GM20431 (cell line): ENCODE measurements at regions not wholly inside any gene's neighbourhood (a gene's known extent, or its start where the extent isn't known, plus 50 kb on each side); places are given as distances from the start of the nearest gene placed in this dataset.
"Not testable (repeated sequence)": the region's sequence is repeated elsewhere in the genome, so short reads cannot be mapped to it uniquely, and the experiment has no call there.

Experiments
- in situ Hi-C: fragments of 300-500 bp; cut with MseI, MboI; formaldehyde crosslinking; loops from one replicate; pipeline ENCODE4 v1.15.0; 2020; ENCODE audit warnings: low sequenced_read_pairs; ENCODE audit not compliant: unreplicated experiment

- in situ Hi-C loops = no loop called here
These were observed 320.6 kb upstream of the PTGER4 start for GRCh38 chr5:40359093-40359492.

GRCh38 chr5:40356248-40356647 lies 323.5 kb upstream of the PTGER4 start:
- in situ Hi-C loops = no loop called here

- in situ Hi-C loops = no loop called here
These were observed 323.9 kb upstream of the PTGER4 start for GRCh38 chr5:40355846-40356245.

- in situ Hi-C loops = no loop called here
These were observed 324.5 kb upstream of the PTGER4 start for GRCh38 chr5:40355181-40355580.

GRCh38 chr5:40354171-40354570 lies 325.5 kb upstream of the PTGER4 start:
- in situ Hi-C loops = no loop called here

- in situ Hi-C loops = no loop called here
These were observed 326.3 kb upstream of the PTGER4 start for GRCh38 chr5:40353442-40353841.

GRCh38 chr5:40347981-40348725 lies 331.6 kb upstream of the PTGER4 start:
- in situ Hi-C loops = no loop called here

- in situ Hi-C loops = no loop called here
These were observed 332.8 kb upstream of the PTGER4 start for GRCh38 chr5:40346901-40347300.

GRCh38 chr5:40338434-40338833 lies 341.3 kb upstream of the PTGER4 start:
- in situ Hi-C loops = not testable (repeated sequence)

GRCh38 chr5:40334242-40334635 lies 345.5 kb upstream of the PTGER4 start:
- in situ Hi-C loops = no loop called here

GRCh38 chr5:40333459-40334241 lies 346.1 kb upstream of the PTGER4 start:
- in situ Hi-C loops = no loop called here

- in situ Hi-C loops = no loop called here
These were observed 346.7 kb upstream of the PTGER4 start for GRCh38 chr5:40332970-40333369.

- in situ Hi-C loops = no loop called here
These were observed 348.1 kb upstream of the PTGER4 start for GRCh38 chr5:40331616-40332015.

- in situ Hi-C loops = no loop called here
These were observed 358.2 kb upstream of the PTGER4 start for GRCh38 chr5:40321514-40321913.

- in situ Hi-C loops = no loop called here
These were observed 361.3 kb upstream of the PTGER4 start for GRCh38 chr5:40318395-40318794.

GRCh38 chr5:40317023-40317422 lies 362.7 kb upstream of the PTGER4 start:
- in situ Hi-C loops = no loop called here

GRCh38 chr5:40315126-40315525 lies 364.6 kb upstream of the PTGER4 start:
- in situ Hi-C loops = no loop called here

- in situ Hi-C loops = no loop called here
These were observed 365.4 kb upstream of the PTGER4 start for GRCh38 chr5:40314275-40314674.

GRCh38 chr5:40312205-40312604 lies 367.5 kb upstream of the PTGER4 start:
- in situ Hi-C loops = no loop called here

GRCh38 chr5:40309851-40310250 lies 369.9 kb upstream of the PTGER4 start:
- in situ Hi-C loops = no loop called here

GRCh38 chr5:40308867-40309266 lies 370.8 kb upstream of the PTGER4 start:
- in situ Hi-C loops = no loop called here

- in situ Hi-C loops = no loop called here
These were observed 371.8 kb upstream of the PTGER4 start for GRCh38 chr5:40307920-40308319.
